Stimulated activated CD4-positive, alpha-beta T cell treated with anti-CD3 and anti-CD28 coated beads, Interleukin-1b, Interleukin-23, amount 100 ng/mL, for 4 hours (primary cell): ENCODE measurements at regions not wholly inside any gene's neighbourhood (a gene's known extent, or its start where the extent isn't known, plus 50 kb on each side); places are given as distances from the start of the nearest gene placed in this dataset.
A peak's percentile ranks its signal among the peaks of the same experiment; 100 is the strongest.
"Not testable (repeated sequence)": the region's sequence is repeated elsewhere in the genome, so short reads cannot be mapped to it uniquely, and the experiment has no call there.

ENCODE experiments used
- DNase-seq, 2 donors: peaks; one replicate each; pipeline ENCODE4 v3.0.0-alpha.2; 2020; ENCODE audit warnings: low read depth in 2 of 2

DNA sequence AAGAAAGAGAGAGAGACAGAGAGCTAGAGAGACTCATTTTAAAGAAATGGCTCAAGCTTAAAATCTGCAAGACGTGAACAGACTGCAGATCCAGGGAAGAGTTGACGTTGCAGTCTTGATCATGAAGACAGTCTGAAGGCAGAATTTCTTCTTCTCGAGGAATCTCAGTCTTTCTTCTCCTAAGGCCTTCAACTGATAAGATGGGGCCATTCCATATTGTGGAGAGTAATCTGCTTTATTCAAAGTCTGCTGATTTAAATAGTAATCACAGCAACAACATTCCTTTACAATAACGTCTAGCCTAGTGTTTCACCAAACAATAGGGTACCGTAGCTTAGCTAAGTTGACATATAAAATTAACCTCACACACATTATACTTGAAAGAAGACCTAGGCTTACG, 208.4 kb upstream of the ADAMTS3 start:
- no peak for DNase-seq

DNA sequence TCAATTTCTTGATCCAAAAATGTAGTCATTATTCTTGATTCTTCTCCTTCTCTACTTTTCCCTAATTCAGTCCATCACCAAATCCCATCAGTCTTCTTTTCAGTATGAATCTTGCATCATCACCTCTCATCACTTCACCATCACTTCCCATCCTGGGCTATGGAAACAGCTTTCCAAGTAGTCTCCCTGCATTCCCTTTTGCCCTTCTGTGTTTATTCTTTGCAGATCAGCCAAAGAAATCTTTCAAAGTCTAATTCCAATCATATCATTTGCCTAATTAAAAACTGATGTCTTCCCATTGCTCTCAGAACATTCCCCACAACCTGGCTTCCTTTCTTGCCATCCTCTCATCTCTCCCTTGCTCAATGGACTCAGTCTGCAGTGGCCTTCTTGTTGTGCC, 201.7 kb upstream of the ADAMTS3 start:
- DNase-seq = no peak

DNA sequence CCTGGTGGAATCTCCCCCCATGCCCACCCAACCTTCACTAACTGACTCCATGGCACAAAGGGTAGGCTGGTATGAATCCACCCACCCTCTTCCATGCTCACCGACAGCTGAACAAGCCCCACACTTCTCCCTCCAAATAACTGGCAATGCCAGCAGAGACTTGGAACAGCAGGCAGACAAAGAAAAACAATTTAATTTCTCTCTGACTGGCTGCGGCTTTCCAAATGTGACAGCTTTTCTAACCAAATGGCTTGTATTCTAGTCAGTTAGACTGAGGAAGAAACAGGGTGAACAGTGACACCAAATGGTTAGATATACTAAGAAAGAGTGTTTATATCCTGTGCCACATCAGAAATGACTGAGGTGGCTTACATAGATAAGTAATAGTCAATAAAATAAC, 199.3 kb upstream of the ADAMTS3 start:
- no peak for DNase-seq

DNA sequence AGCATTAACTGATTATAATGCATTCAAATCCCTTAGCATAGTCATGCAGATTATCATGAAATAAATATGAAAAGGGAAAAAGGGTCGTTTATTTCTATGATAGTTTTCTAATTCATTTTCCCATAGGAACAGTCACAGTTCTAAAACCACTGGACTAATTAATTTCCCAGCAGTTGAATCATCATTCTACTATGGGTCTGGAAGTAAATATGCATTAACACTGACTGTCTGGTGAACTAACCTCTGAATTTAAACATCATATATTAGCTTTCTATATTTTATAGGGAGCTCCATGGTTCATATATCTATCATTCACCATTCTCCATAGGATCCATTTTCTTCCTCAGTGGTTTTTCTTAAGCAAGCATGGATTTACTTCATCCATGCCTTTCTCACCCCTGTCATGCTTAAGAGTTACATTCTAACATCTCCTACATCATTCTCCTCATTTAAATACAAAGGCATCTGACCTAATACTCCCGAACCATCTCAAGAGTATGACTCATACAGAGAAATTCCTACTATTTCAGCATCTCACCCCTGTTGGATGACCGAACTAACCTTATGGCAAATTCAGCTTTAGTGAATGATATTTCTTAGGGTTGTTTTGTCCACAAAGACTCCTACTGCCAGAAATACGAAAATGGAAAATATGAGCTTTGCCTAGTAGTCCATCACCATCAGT, 198.7 kb upstream of the ADAMTS3 start:
- no peak for DNase-seq

DNA sequence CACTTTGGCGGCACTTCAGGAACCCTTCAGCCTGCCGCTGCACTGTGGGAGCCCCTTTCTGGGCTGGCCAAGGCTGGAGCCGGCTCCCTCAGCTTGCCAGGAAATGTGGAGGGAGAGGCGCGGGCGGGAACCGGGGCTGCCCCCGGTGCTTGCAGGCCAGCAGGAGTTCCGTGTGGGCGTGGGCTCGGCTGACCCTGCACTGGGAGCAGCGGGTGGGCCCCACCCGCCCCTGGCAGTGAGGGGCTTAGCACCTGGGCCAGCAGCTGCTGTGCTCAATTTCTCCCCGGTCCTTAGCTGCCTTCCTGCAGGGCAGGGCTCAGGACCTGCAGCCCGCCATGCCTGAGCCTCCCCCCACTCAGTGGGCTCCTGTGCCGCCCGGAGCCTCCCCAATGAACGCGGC, 196.8 kb upstream of the ADAMTS3 start:
- not testable (repeated sequence) for DNase-seq

DNA sequence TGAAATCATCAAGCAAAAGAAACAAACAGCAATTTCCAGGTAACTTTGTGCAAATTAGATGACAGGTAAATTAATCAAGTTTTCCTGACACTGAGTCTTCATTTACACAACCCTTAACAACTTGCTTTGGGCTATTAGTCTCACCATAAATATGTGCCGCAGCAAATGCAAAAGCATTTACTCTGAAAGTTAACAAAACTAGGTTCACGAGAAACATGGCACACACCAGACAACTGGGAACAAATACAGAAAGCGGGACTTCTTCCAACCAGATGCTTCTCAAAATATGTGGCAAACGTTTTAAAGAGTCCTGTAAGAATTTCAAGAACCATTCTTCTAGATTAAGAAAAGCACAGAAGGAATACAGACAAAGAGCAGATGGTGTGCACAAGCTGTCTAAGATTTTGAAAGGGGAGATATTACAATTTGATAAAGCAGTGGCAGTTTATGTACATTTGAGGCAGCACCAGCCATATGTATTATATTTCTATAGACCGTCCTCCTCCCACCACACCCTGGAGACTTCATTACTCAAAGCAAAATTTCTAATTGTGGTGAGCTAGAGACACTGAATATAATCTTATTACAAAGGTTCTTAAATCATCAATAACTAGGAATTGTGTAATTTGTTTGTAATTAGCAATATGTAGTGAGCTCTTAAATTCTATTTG, 192.5 kb upstream of the ADAMTS3 start:
- DNase-seq = no peak

DNA sequence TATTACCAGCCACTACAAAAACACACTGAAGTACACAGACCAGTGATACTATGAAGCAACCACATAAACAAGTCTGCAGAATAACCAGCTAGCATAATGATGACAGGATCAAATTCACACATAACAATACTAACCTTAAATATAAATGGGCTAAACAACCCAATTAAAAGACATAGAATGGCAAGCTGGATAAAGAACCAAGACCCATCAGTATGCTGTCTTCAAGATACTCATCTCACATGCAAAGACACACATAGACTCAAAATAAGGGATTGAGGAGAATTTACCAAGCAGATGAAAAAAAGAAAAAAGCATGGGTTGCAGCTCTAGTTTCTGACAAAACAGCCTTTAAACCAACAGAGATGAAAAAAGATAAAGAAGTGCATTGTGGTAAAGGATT, 184.4 kb upstream of the ADAMTS3 start:
- DNase-seq = not testable (repeated sequence)

DNA sequence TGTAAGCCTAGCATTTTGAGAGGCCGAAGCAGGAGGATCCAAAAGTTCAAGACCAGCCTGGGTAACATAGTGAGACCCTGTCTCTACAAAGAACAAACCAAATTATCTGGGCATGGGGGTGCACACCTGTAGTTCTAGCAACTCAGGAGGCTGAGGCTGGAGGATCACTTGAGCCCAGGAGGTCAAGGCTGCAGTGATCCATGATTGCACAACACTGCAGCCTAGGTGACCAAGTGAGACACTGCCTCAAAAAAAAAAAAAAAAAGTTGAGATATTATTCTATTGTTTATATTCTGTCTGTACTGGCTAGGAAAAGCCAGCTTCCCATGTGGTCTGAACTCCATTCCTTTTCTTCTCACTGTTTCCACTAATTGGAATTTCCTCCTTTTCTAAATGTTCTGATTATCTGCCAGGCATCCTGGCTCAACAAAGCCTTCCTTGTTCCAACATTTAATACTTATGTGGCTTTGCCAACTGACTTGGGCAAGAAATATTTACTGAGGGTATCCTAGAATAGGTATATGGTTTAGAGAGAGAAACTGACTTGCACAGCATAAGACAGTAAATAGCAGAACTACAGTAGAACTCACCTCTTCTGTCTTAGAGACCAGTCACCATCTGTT, 175.2 kb upstream of the ADAMTS3 start:
- no peak for DNase-seq

DNA sequence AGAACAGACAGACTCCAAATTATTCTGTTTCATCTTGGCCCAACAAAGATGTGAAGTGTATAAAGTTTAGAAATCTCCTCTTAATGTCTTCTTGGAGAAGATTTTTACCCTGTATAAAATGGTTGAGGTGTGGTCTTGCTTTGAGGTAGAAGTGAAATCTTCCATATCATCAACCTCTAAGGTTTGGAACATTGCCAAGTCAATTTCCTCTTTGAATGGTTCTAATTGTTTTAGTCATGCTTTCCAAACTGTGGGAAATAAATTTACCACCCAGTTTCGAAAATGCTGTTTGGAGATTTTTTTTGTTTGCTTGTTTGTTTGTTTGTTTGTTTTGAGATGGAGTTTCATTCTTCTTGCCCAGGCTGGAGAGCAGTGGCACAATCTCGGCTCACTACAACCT, 174.1 kb upstream of the ADAMTS3 start:
- DNase-seq = no peak

DNA sequence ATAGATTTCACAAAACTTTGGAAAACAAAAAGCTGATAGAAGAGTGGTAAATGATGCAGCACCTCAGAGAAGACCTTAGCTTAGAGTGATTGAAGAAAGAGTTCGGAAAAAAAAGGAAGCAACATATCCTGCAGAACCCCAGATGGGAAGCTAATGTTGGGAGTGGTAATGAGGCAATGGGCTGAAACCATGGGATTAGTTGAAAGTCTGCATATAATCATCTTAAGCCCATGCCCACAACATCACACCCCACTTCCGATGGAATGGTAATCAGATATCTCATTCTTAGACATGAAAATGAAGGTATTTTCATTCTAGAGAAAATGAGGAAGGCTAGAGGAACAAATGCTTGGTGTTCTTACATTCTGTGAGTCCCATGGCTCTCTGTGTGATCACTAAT, 146.3 kb upstream of the ADAMTS3 start:
- DNase-seq = no peak

DNA sequence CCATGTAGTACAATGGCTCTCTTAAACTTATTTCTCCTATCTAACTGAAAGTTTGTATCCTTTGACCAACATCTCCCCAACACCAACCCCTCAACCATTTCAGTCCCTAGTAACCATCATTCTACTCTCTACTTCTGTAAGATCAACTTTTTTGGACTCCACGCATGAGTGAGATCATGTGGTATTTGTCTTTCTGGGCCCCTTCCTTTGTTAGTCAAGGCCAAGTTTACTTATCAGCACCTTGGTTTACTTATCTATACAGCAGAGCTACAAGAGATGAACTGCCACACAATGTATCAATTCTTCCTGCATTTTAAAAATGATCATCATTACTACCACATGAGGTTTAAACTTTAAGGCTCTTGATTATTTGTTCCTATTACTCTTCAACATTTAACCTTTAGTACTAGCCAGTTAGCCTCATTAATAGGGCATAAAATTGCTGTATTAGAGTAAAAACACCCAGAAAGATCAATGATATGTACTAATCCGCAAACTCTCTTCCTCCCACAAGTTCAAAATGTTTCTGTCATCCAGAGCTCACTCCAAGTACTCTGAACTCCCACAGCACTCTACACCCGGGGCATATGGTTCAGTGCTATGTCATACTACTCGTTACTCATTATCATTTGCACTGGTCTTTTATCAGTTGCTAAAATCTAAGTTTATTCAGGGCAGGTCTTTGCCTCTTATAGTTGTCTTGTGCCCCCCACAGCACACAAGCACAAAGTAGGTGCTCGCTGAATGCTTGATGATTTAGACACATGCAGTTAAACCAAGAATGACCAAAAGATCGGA, 145.7 kb upstream of the ADAMTS3 start:
- no peak for DNase-seq

DNA sequence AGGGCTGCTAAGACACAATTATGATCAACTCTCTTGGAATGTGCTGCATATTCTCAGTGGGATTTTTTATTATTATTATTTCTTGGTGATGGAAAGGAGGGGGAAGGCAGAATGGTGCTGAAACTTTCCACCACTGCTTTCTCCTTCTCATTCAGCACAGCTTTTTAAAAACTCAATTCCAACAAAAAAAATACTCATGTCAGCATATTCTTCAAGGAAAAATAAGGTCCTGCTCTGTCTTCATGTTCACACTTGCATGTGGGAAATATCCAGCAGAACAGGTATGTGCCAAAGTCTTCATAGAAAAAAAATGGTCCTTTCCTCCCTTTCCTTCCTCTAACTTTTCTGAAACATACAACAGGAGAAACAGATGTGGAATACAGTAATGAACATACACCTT, 144.0 kb upstream of the ADAMTS3 start:
- no peak for DNase-seq

DNA sequence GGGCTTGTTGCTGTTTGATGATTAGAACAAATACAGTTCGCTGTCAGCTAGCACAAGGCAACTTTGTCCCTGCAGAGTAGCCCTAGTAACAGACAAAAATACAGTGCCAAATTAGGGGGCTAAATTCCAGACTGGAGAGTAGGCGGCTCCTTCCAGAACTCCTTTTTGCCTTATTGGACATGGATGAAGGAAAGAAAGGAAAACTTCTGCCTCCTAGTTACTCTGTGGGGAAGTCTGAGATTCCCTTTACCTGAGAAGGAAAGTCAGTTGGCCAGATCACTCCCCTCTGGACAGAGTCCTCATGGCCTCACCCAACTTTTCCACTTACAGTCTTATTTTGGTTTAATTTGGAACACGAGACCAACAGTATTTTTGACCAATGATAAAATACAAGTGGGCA, 140.5 kb upstream of the ADAMTS3 start:
- DNase-seq = no peak

DNA sequence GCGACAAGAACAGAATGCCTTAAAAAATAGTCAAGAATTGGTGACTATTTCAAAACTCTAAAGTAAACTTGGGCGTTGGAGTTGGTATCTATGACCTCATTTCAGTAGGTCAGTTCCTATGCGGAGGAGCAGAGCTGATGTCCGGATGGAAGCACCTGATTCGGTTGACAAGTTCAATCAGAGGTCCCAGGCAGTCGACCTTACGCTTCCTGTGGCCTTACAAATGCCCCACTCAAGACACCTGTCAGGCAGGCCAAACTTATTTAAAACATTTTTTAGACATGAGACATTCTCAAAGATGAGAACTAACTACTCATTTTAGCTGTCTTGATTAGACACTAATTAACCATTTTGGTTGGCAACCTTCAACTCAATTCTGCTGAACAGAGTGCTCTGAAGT, 137.7 kb upstream of the ADAMTS3 start:
- DNase-seq = no peak

DNA sequence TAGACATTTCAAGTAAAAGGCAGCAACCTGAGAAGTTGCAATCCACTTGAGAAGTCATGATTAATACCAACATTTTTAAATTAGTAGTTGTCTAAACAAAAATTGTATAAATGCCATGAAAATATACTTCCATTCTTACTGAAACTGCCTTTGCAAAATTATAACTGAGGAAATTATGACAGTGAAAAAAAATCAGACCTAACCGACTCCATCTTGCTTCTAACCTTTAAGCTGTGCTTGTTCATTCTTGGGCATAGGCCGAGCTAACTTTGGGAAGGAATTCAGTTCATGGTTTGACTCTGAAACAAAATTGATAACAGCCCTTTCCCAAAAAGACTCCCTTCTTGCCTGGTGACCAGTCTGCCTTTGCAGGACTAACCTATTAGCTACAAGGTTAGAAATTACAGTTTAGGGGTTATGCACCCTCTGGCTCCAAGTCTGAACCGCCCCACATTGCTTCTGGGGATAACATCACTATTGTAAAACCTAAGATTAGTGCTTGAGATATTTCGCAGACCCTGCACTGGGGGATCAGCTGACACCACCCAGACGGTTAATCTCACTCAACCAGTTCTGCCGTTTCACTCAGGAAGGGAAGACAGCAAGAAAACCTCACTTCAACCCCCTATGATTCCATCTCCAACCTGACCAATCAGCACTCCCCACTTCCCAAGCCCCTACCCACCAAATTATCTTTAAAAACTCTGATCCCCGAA, 136.1 kb upstream of the ADAMTS3 start:
- DNase-seq = not testable (repeated sequence)

DNA sequence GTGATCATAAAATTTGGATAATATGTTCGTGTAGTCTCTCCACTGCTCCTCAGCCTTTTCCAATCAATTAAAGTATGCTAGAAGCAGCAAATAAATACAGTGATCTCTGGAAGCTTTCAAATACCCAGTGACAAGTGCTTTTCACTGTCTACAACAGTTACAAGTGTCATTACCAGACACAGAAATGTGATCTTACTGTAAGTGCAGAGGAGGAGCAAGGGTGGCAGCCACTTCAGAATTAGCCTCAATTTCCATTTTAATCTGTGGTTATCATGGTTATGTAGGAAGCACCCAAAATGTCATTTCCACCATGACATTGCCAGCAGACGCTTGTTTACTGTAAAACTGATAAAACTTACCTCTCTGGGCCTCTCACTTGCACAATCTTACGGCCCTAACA, 133.9 kb upstream of the ADAMTS3 start:
- no peak for DNase-seq

DNA sequence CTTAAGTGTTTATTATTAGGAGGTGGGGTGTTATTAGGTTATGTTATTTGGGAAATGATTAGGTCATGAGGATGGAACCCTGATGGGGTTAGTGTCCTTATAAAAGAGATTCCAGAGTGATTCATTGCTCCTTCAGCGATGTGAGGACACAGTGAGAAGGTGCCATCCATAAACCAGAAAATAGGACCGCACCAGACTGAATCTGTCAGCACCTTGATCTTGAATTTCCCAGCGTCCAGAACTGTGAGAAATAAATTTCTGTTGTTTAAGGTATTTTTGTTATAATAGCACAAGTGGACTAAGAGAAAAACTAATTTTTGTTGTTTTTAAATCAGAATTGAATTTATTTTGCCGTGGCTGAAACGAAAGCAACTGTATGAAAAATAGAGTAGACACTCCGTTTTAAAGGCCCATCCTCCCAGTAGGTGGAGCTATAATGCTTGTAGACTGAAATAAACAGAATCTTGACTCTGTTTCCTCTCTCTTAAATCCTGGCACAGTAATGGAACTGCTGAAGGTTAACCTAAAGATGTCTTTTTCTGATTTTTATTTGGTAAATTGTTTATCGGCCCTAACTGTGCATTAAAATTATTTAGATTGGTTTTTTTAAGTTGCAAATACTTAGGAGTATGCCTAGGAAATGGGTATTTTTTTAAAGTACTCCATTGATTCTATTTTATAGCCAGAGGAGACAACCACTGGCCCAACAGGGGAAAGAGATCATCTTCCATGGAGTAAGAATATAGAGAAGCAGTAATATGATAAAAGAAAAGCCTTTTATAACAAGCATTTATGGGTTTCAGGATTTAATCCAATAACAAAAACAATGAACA, 133.2 kb upstream of the ADAMTS3 start:
- DNase-seq = peak in 1 of 2 donors; percentile 2

DNA sequence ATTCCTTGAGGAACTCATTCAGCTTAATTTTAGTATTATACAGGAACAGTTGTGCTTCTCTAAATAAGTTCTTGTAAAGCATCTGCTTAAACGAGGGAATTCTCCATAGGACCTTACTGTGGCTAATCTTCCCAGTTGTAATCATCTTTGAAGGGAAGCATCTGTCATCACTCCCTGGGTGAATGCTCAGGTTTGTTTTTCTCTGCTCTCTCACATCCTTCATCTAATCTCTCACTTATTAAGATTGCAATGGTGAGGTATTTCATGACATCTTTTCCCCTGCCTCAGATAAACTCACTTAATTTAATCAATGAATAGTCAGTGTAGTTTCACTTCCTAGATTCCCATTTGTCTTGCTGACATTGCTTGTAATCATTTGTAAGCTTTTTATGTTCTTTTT, 121.8 kb upstream of the ADAMTS3 start:
- no peak for DNase-seq

DNA sequence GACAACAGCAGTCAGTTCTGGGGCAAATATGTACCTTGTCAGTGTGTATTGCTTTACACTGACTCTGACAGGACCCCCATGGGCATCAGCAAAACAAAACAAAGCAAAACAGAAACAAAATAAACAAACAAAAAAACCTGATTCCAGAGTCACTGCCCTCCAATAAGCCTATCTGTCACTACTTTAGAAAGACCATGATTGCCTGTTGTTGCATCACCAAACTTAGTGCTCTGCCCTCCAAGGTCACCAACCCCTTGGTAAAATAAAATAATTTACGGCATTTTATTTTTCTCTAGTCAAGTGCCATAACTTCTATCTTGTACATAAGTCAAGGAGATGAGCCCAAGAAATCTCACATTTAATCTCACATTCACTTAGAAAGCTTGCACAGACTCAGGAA, 120.9 kb upstream of the ADAMTS3 start:
- DNase-seq = no peak

DNA sequence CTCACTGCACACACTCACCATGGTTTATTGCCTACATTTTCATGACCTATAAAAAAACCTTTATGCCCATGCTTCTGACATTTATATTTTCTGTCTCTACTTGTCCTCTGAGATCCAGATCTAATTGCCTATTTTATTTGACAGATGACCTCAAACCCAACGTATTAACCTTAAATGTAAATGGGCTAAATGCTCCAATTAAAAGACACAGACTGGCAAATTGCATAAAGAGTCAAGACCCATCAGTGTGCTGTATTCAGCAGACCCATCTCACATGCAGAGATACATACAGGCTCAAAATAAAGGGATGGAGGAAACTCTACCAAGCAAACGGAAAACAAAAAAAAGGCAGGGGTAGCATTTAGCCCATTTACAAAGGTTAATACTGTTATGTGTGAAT, 117.4 kb upstream of the ADAMTS3 start:
- not testable (repeated sequence) for DNase-seq

DNA sequence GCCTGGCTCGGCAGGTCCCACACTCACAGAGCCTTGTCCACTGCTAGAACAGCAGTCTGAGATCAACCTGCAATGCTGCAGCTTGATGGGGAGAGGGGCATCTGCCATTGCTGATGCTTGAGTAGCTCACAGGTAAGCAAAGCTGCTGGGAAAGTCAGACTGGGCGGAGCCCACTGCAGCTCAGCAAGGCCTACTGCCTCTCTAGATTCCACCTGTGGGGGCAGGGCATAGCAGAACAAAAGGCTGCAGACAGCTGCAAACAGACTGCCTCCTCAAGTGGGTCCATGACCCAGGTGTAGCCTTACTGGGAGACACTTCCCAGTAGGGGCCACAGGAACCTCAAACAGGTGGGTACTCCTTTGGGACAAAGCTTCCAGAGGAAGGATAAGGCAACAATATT, 110.6 kb upstream of the ADAMTS3 start:
- DNase-seq = no peak
